ENCODE measurements at regions not wholly inside any gene's neighbourhood (a gene's known extent, or its start where the extent isn't known, plus 50 kb on each side); places are given as distances from the start of the nearest gene placed in this dataset.

DNA sequence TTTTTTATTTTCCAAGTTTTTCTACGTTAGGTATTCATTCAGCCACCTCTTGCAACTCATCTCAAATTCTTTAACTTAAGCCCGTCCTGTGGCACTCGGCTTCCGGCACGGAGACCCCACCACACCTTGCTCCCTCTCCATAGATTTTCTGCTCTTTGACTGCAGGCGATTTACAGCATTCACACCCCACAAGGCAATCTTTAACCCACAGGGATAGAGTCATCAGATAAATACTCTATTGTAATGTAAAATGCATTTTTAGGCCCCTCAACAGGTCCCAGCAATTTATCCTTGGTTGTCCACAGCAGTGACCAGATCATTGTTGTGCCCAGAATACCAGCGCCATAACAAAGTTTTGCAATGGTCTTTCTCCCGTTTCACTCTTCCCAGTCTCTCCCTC, 132.3 kb upstream of the EPHA4 start:
- Histone ChIP-seq H2AFZ (ENCODE audit: low read depth, low read length) (no peak overlapping the region), H3K27me3 (ENCODE audit: control insufficient read depth in 2 of 2, insufficient read depth in 2 of 2, low read length in 2 of 2) (no peaks in the 10 kb centered on the region), H3K9me1 (ENCODE audit: control insufficient read depth, insufficient read depth, low read length) (no peaks in the 10 kb centered on the region), H3K9me3 (replicated peaks; ENCODE audit: control insufficient read depth, insufficient read depth, low read depth, low read length) (no peaks in the 10 kb centered on the region; the same call in 1 of the 2 replicates), H3K4me1 (replicated peaks in 1 of 2; ENCODE audit: control insufficient read depth in 2 of 2, insufficient read depth in 2 of 2, low read length in 2 of 2) (no peaks in the 10 kb centered on the region), H3K4me2 (ENCODE audit: insufficient read depth, low read length) (no peak overlapping the region), H3K36me3 (ENCODE audit: control insufficient read depth, insufficient read depth, low read length) (no peaks in the 10 kb centered on the region), H3K9ac (ENCODE audit: insufficient read depth in 1 of 2, low read depth in 2 of 2, low read length in 2 of 2) (no peak overlapping the region), H3K79me2 (ENCODE audit: control insufficient read depth, insufficient read depth, low read length) (no peaks in the 10 kb centered on the region), H4K20me1 (replicated peaks; ENCODE audit: control insufficient read depth, insufficient read depth, low read length) (no peaks in the 10 kb centered on the region), H3K4me3 (no peak overlapping the region), H3K27ac (ENCODE audit: extremely low read depth, low read depth, low read length) (no peak overlapping the region)
- intact Hi-C loops (cut with micrococcal nuclease) (no loop called here), in situ Hi-C loops (cut with MboI) (no loop called here)
- FAIRE-seq (no peak), DNase-seq (ENCODE audit: extremely low read depth in 1 of 4, low spot score in 3 of 4) (no peak), ATAC-seq (no peak)
- ChIA-PET CTCF (ENCODE audit: low intra/inter-chr PET ratio) (no interaction called here), POLR2A (no interaction called here)
- 0% methylated on average over 7 of the region's 8 CpGs for WGBS (ENCODE audit: insufficient coverage, low coverage, missing lambda C conversion rate)
- BruUV-seq (replicated peaks) = no TSS peak
- no peak for TF ChIP-seq PHF20 (IDR thresholded peaks at IDR 0.05; ENCODE audit: partially characterized antibody)
- TF ChIP-seq NR2F6 (CRISPR knock-in tag; IDR thresholded peaks at IDR 0.05) = no peak
- TF ChIP-seq, protein P1, sequence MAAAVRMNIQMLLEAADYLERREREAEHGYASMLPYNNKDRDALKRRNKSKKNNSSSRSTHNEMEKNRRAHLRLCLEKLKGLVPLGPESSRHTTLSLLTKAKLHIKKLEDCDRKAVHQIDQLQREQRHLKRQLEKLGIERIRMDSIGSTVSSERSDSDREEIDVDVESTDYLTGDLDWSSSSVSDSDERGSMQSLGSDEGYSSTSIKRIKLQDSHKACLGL (CRISPR knock-in tag; IDR thresholded peaks at IDR 0.05; ENCODE audit: borderline replicate concordance, poor library complexity, severe bottlenecking) = no peak
- TF ChIP-seq, protein P2, sequence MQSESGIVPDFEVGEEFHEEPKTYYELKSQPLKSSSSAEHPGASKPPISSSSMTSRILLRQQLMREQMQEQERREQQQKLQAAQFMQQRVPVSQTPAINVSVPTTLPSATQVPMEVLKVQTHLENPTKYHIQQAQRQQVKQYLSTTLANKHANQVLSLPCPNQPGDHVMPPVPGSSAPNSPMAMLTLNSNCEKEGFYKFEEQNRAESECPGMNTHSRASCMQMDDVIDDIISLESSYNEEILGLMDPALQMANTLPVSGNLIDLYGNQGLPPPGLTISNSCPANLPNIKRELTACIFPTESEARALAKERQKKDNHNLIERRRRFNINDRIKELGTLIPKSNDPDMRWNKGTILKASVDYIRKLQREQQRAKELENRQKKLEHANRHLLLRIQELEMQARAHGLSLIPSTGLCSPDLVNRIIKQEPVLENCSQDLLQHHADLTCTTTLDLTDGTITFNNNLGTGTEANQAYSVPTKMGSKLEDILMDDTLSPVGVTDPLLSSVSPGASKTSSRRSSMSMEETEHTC (IDR thresholded peaks at IDR 0.05) = no peak
- no peak for TF ChIP-seq CBX8 (IDR thresholded peaks at IDR 0.05; ENCODE audit: borderline replicate concordance, extremely low read depth, low read depth, low read length, poor library complexity, severe bottlenecking)
- TF ChIP-seq SP2 (IDR thresholded peaks at IDR 0.05; ENCODE audit: extremely low read depth, low read depth, low read length, poor library complexity, severe bottlenecking) = no peak
- TF ChIP-seq, protein P3, sequence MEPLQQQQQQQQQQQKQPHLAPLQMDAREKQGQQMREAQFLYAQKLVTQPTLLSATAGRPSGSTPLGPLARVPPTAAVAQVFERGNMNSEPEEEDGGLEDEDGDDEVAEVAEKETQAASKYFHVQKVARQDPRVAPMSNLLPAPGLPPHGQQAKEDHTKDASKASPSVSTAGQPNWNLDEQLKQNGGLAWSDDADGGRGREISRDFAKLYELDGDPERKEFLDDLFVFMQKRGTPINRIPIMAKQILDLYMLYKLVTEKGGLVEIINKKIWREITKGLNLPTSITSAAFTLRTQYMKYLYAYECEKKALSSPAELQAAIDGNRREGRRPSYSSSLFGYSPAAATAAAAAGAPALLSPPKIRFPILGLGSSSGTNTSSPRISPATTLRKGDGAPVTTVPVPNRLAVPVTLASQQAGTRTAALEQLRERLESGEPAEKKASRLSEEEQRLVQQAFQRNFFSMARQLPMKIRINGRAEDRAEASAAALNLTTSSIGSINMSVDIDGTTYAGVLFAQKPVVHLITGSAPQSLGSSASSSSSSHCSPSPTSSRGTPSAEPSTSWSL (CRISPR knock-in tag; IDR thresholded peaks at IDR 0.05; ENCODE audit: borderline replicate concordance) = no peak
- no peak for TF ChIP-seq ZNF77 (CRISPR knock-in tag; IDR thresholded peaks at IDR 0.05)
- TF ChIP-seq PYGO2 (tag; IDR thresholded peaks at IDR 0.05) = no peak
- no peak for TF ChIP-seq ELK3 (CRISPR knock-in tag; IDR thresholded peaks at IDR 0.05)
- TF ChIP-seq ZNF398 (CRISPR knock-in tag; IDR thresholded peaks at IDR 0.05) = no peak
- no peak for TF ChIP-seq TSHZ1 (CRISPR knock-in tag; IDR thresholded peaks at IDR 0.05)

Measured in K562 (cell line).